ENCODE measurements at regions not wholly inside any gene's neighbourhood (a gene's known extent, or its start where the extent isn't known, plus 50 kb on each side); places are given as distances from the start of the nearest gene placed in this dataset.

GRCh38 chr3:187995667-187996066 lies 158.3 kb upstream of the LPP start (continued):
- TF ChIP-seq ZBTB48 (tag by site-specific recombination; IDR thresholded peaks at IDR 0.05) (no peak), GFI1B (tag by site-specific recombination; IDR thresholded peaks at IDR 0.05) (no peak), ZNF600 (tag by site-specific recombination; IDR thresholded peaks at IDR 0.05) (no peak), YY2 (tag by site-specific recombination; IDR thresholded peaks at IDR 0.05) (no peak), FEZF1 (tag by site-specific recombination; IDR thresholded peaks at IDR 0.05) (no peak), EGR2 (tag by site-specific recombination; IDR thresholded peaks at IDR 0.05; ENCODE audit: low read depth) (no peak), ZBTB1 (tag by site-specific recombination; IDR thresholded peaks at IDR 0.05) (no peak), ZSCAN5A (tag by site-specific recombination; IDR thresholded peaks at IDR 0.05) (no peak), PBX3 (CRISPR knock-in tag; IDR thresholded peaks at IDR 0.05) (no peak)

GRCh38 chr3:187996609-187997008 lies 157.3 kb upstream of the LPP start:
- CTCF ChIA-PET = interaction anchor here (0.6 kb wide), 1 partner anchor 462 kb away, joined by 4 read pairs; no protein-coding TSS in a partner anchor

GRCh38 chr3:187997490-187997889 lies 156.5 kb upstream of the LPP start:
- CTCF ChIA-PET = interaction anchor here (0.5 kb wide), 1 partner anchor 58 kb away, joined by 3 read pairs; no protein-coding TSS in a partner anchor
- POLR2A ChIA-PET = no interaction called here
- H3K36me3 ChIP-seq (ENCODE audit: control insufficient read depth in 2 of 2, insufficient read depth in 1 of 2, low read length in 2 of 2) = no peaks in the 10 kb centered on the region

More at GRCh38 chr3:187996609-187997008, 157.3 kb upstream of the LPP start:
- no peak overlapping the region for H3K4me3 ChIP-seq (ENCODE audit: low read depth, low read length)
- no peak overlapping the region for H3K27ac ChIP-seq (ENCODE audit: extremely low read depth, low read depth, low read length)
- no peaks in the 10 kb centered on the region; the same call in 1 of the 2 replicates for H3K4me1 ChIP-seq (ENCODE audit: control insufficient read depth, insufficient read depth, low read length)
- TF ChIP-seq GLIS1 (tag by site-specific recombination; IDR thresholded peaks at IDR 0.05) (no peak), ZNF266 (tag by site-specific recombination; IDR thresholded peaks at IDR 0.05; ENCODE audit: low read depth) (no peak)
- no peaks in the 10 kb centered on the region for H3K36me3 ChIP-seq (ENCODE audit: control insufficient read depth in 2 of 2, insufficient read depth in 1 of 2, low read length in 2 of 2)
- H3K9me3 ChIP-seq (ENCODE audit: control insufficient read depth, insufficient read depth, low read depth, low read length) = no peaks in the 10 kb centered on the region
- POLR2A ChIA-PET = no interaction called here

GRCh38 chr3:187997946-187998561 lies 155.9 kb upstream of the LPP start:
- TF ChIP-seq KLF1 (tag by site-specific recombination; IDR thresholded peaks at IDR 0.05) (no peak), ZBTB21 (tag by site-specific recombination; IDR thresholded peaks at IDR 0.05) (no peak), BCL6B (tag by site-specific recombination; IDR thresholded peaks at IDR 0.05) (no peak), ZNF549 (tag by site-specific recombination; IDR thresholded peaks at IDR 0.05) (no peak), ZNF660 (tag by site-specific recombination; IDR thresholded peaks at IDR 0.05) (no peak), KLF9 (tag by site-specific recombination; IDR thresholded peaks at IDR 0.05; ENCODE audit: low read depth) (no peak), ZNF292 (tag by site-specific recombination; IDR thresholded peaks at IDR 0.05; ENCODE audit: borderline replicate concordance, low read depth) (no peak), ZBTB49 (tag by site-specific recombination; IDR thresholded peaks at IDR 0.05; ENCODE audit: low read depth) (no peak)
- Histone ChIP-seq H3K27ac (ENCODE audit: extremely low read depth, low read depth, low read length) (no peak overlapping the region), H3K9me3 (ENCODE audit: control insufficient read depth, insufficient read depth, low read depth, low read length) (no peaks in the 10 kb centered on the region), H3K4me3 (ENCODE audit: low read depth, low read length) (no peak overlapping the region), H3K36me3 (ENCODE audit: control insufficient read depth in 2 of 2, insufficient read depth in 1 of 2, low read length in 2 of 2) (no peaks in the 10 kb centered on the region), H3K4me1 (ENCODE audit: control insufficient read depth, insufficient read depth, low read length) (no peaks in the 10 kb centered on the region; the same call in 1 of the 2 replicates)
- ChIA-PET POLR2A (no interaction called here), CTCF (interaction anchor here (0.5 kb wide), 1 partner anchor 59 kb away, joined by 3 read pairs; no protein-coding TSS in a partner anchor)

More at GRCh38 chr3:187997490-187997889, 156.5 kb upstream of the LPP start:
- no peaks in the 10 kb centered on the region for H3K9me3 ChIP-seq (ENCODE audit: control insufficient read depth, insufficient read depth, low read depth, low read length)
- no peaks in the 10 kb centered on the region; the same call in 1 of the 2 replicates for H3K4me1 ChIP-seq (ENCODE audit: control insufficient read depth, insufficient read depth, low read length)
- no peak overlapping the region for H3K4me3 ChIP-seq (ENCODE audit: low read depth, low read length)
- H3K27ac ChIP-seq (ENCODE audit: extremely low read depth, low read depth, low read length) = no peak overlapping the region
- TF ChIP-seq ZIC2 (tag by site-specific recombination; IDR thresholded peaks at IDR 0.05) = peak; percentile 76
- TF ChIP-seq ZNF664 (tag by site-specific recombination; IDR thresholded peaks at IDR 0.05) = no peak

All from HEK293 (cell line).